GM21825 (cell line): ENCODE measurements at regions not wholly inside any gene's neighbourhood (a gene's known extent, or its start where the extent isn't known, plus 50 kb on each side); places are given as distances from the start of the nearest gene placed in this dataset.
A peak's percentile ranks its signal among the peaks of the same experiment; 100 is the strongest.

ENCODE experiments used
- ATAC-seq: cut with Tn5 transposase; IDR thresholded peaks from one replicate; pipeline ENCODE4 v1.9.1; 2021; ENCODE audit warnings: mild to moderate bottlenecking, moderate library complexity; ENCODE audit not compliant: unreplicated experiment

GRCh38 chr4:176898791-176899190 is 106.1 kb upstream of the VEGFC start:
- no peak for ATAC-seq

GRCh38 chr4:176902710-176903323 is 110.1 kb upstream of the VEGFC start:
- peak; percentile 98 for ATAC-seq

GRCh38 chr4:176906709-176907108 is 114.0 kb upstream of the VEGFC start:
- ATAC-seq = no peak

- no peak for ATAC-seq
These were observed 117.9 kb upstream of the VEGFC start for GRCh38 chr4:176910646-176911045.

GRCh38 chr4:176919631-176920030 is 126.9 kb upstream of the VEGFC start:
- no peak for ATAC-seq

- no peak for ATAC-seq
These were observed 128.0 kb upstream of the VEGFC start for GRCh38 chr4:176920694-176921093.

GRCh38 chr4:176921256-176921655 is 128.5 kb upstream of the VEGFC start:
- ATAC-seq = no peak

GRCh38 chr4:176924238-176924637 is 131.5 kb upstream of the VEGFC start:
- no peak for ATAC-seq

GRCh38 chr4:176925962-176926361 is 133.2 kb upstream of the VEGFC start:
- no peak for ATAC-seq

GRCh38 chr4:176927117-176927516 is 134.4 kb upstream of the VEGFC start:
- no peak for ATAC-seq

- ATAC-seq = no peak
These were observed 134.9 kb upstream of the VEGFC start for GRCh38 chr4:176927664-176928063.

GRCh38 chr4:176939445-176939844 is 146.7 kb upstream of the VEGFC start:
- ATAC-seq = no peak

GRCh38 chr4:176945334-176945733 is 152.6 kb upstream of the VEGFC start:
- no peak for ATAC-seq

- ATAC-seq = no peak
These were observed 156.3 kb upstream of the VEGFC start for GRCh38 chr4:176949029-176949428.

- ATAC-seq = no peak
These were observed 160.3 kb upstream of the VEGFC start for GRCh38 chr4:176953021-176953420.

- ATAC-seq = no peak
These were observed 164.8 kb upstream of the VEGFC start for GRCh38 chr4:176957353-176958118.

- ATAC-seq = no peak
These were observed 167.3 kb upstream of the VEGFC start for GRCh38 chr4:176959980-176960379.

- no peak for ATAC-seq
These were observed 170.4 kb upstream of the VEGFC start for GRCh38 chr4:176963121-176963520.

GRCh38 chr4:176964116-176964691 is 171.5 kb upstream of the VEGFC start:
- no peak for ATAC-seq

- ATAC-seq = no peak
These were observed 174.9 kb upstream of the VEGFC start for GRCh38 chr4:176967586-176967985.

GRCh38 chr4:176968094-176968493 is 175.4 kb upstream of the VEGFC start:
- ATAC-seq = no peak

- no peak for ATAC-seq
These were observed 176.3 kb upstream of the VEGFC start for GRCh38 chr4:176969011-176969410.
